DND-41 (cell line): ENCODE measurements at regions not wholly inside any gene's neighbourhood (a gene's known extent, or its start where the extent isn't known, plus 50 kb on each side); places are given as distances from the start of the nearest gene placed in this dataset.
"Not testable (repeated sequence)": the region's sequence is repeated elsewhere in the genome, so short reads cannot be mapped to it uniquely, and the experiment has no call there.

ENCODE experiments used
- ATAC-seq: fragments of 200-7000 bp; cut with Tn5 transposase; 3 replicates; pipeline ENCODE4 v1.9.1; 2021; ENCODE audit warnings: low read depth; ENCODE audit not compliant: insufficient read depth
- DNase-seq: peaks from one replicate; pipeline ENCODE4 v3.0.0-alpha.2; 2020
- H2AFZ ChIP-seq: 2 replicates; pipeline ENCODE4 v1.6.0; 2012; ENCODE audit warnings: low read depth, low read length
- H3K27ac ChIP-seq: 2 replicates; pipeline ENCODE4 v1.5.1; 2012; ENCODE audit warnings: low read length, inconsistent platforms
- H3K27me3 ChIP-seq: fragments of 200-600 bp; sonication (generic); 2 replicates; pipeline ENCODE4 v1.6.0; 2012; ENCODE audit warnings: low read length, mild to moderate bottlenecking, inconsistent platforms; ENCODE audit not compliant: insufficient read depth, poor library complexity
- H3K36me3 ChIP-seq: 2 replicates; pipeline ENCODE4 v1.5.1; 2012; ENCODE audit warnings: low read length, inconsistent platforms; ENCODE audit not compliant: insufficient read depth
- H3K4me1 ChIP-seq: 2 replicates; pipeline ENCODE4 v1.5.1; 2012; ENCODE audit warnings: mild to moderate bottlenecking, low read length; ENCODE audit not compliant: insufficient read depth
- H3K4me2 ChIP-seq: 2 replicates; pipeline ENCODE4 v1.6.0; 2012; ENCODE audit warnings: mild to moderate bottlenecking, moderate library complexity, low read length, inconsistent platforms; ENCODE audit not compliant: insufficient read depth
- H3K4me3 ChIP-seq, 2 experiments: fragments of 200-600 bp in 1 of 2; shearing (Covaris generic) in 1 of 2; 2 replicates each; pipeline ENCODE4 v1.5.1; 2012 to 2016; ENCODE audit warnings: inconsistent platforms in 2 of 2, low read length in 2 of 2, mild to moderate bottlenecking in 2 of 2, low read depth in 1 of 2, moderate library complexity in 1 of 2
- H3K79me2 ChIP-seq: 2 replicates; pipeline ENCODE4 v1.6.0; 2012; ENCODE audit warnings: low read length, inconsistent platforms; ENCODE audit not compliant: insufficient read depth
- H3K9ac ChIP-seq: 2 replicates; pipeline ENCODE4 v1.6.0; 2012; ENCODE audit warnings: low read depth, mild to moderate bottlenecking, inconsistent platforms, low read length, moderate library complexity
- H3K9me3 ChIP-seq: 2 replicates; pipeline ENCODE4 v1.5.1; 2012; ENCODE audit warnings: low read length, moderate library complexity, mild to moderate bottlenecking, inconsistent platforms; ENCODE audit not compliant: insufficient read depth, severe bottlenecking
- H4K20me1 ChIP-seq: 2 replicates; pipeline ENCODE4 v1.6.0; 2012; ENCODE audit warnings: low read length; ENCODE audit not compliant: insufficient read depth
- EZH2 ChIP-seq: IDR thresholded peaks from 3 replicates; pipeline ENCODE4 v1.6.1; 2012; ENCODE audit warnings: borderline replicate concordance, low read depth, mild to moderate bottlenecking, moderate library complexity, low read length, inconsistent platforms; ENCODE audit not compliant: severe bottlenecking
- TF ChIP-seq, protein P1 (sequence below): IDR thresholded peaks from 2 replicates; pipeline ENCODE4 v1.5.1; 2012; ENCODE audit warnings: borderline replicate concordance, low read length, moderate library complexity, mild to moderate bottlenecking; ENCODE audit not compliant: poor library complexity, severe bottlenecking; ENCODE audit errors: extremely low read depth

DNA sequence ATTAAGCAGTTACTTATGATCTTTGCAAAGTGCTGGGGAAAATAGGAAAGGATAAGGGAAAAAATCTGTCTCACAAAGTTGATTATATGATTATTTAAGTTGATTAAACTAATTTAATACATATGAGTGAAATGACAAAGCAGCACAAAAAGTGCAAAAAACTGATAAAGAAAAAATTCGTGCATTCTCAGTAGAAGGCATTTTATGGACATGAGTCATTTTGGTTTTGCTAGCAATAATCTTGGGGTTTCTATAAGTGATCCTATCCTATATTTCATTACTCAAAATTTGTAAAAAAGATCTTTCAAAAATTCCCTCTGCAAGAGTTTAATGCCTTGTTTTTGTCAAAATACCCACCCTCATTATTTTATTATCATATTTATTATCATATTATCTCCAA lies 224.2 kb upstream of the ANXA10 start:
- DNase-seq (no peak), ATAC-seq (no peak)
- TF ChIP-seq, protein P1, sequence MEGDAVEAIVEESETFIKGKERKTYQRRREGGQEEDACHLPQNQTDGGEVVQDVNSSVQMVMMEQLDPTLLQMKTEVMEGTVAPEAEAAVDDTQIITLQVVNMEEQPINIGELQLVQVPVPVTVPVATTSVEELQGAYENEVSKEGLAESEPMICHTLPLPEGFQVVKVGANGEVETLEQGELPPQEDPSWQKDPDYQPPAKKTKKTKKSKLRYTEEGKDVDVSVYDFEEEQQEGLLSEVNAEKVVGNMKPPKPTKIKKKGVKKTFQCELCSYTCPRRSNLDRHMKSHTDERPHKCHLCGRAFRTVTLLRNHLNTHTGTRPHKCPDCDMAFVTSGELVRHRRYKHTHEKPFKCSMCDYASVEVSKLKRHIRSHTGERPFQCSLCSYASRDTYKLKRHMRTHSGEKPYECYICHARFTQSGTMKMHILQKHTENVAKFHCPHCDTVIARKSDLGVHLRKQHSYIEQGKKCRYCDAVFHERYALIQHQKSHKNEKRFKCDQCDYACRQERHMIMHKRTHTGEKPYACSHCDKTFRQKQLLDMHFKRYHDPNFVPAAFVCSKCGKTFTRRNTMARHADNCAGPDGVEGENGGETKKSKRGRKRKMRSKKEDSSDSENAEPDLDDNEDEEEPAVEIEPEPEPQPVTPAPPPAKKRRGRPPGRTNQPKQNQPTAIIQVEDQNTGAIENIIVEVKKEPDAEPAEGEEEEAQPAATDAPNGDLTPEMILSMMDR: no peak
- TF ChIP-seq EZH2: no peak
- Histone ChIP-seq H3K4me1 (no peaks in the 10 kb centered on the region), H3K9ac (no peak overlapping the region), H3K79me2 (no peaks in the 10 kb centered on the region), H3K4me2 (no peak overlapping the region), H4K20me1 (no peaks in the 10 kb centered on the region), H3K36me3 (no peaks in the 10 kb centered on the region), H3K9me3 (no peaks in the 10 kb centered on the region), H3K27me3 (no peaks in the 10 kb centered on the region), H3K4me3 (no peak overlapping the region), H3K27ac (no peak overlapping the region), H2AFZ (no peak overlapping the region)

DNA sequence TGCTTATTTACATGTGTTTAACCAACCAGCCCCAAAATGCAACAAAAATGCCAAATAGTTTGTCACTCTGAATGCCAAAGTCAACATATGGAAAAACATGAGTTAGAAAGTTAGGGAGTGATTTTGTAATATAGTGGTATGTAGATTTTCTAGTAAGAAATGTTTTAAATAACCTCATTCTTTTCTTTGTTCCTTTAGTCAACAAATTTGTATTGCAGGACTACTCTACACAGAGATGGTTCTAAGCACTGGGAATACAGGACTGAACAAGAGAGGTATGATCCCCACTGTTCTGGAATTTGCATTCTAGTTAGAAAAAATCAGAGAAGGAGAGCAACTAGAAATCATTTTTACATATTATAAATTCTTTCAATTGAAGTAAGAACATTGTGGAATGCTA lies 218.8 kb upstream of the ANXA10 start:
- no peaks in the 10 kb centered on the region for H4K20me1 ChIP-seq
- H3K4me3 ChIP-seq: no peak overlapping the region
- TF ChIP-seq EZH2: no peak
- TF ChIP-seq, protein P1: no peak
- H3K27ac ChIP-seq: no peak overlapping the region
- H3K79me2 ChIP-seq: no peaks in the 10 kb centered on the region
- H3K9me3 ChIP-seq: no peaks in the 10 kb centered on the region
- H3K4me2 ChIP-seq: no peak overlapping the region
- H3K4me1 ChIP-seq: no peaks in the 10 kb centered on the region
- no peak for DNase-seq
- no peaks in the 10 kb centered on the region for H3K27me3 ChIP-seq
- no peak overlapping the region for H2AFZ ChIP-seq
- no peak overlapping the region for H3K9ac ChIP-seq
- no peak for ATAC-seq
- H3K36me3 ChIP-seq: no peaks in the 10 kb centered on the region

DNA sequence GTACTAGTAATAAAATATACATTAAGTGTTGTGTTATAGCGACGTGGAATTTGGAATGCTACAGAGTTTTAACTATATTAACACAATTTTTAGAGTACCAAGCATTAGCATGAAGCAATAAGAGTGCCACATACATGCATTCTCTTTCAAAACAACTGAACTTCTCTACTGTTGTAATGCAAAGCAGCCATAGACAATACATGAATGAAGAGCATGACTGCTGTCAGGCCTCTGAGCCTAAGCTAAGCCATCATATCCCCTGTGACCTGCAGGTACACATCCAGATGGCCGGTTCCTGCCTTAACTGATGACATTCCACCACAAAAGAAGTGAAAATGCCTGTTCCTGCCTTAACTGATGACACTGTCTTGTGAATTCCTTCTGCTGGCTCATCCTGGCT lies 216.2 kb upstream of the ANXA10 start:
- not testable (repeated sequence) for H2AFZ ChIP-seq, H3K4me2 ChIP-seq, H3K4me3 ChIP-seq, H3K36me3 ChIP-seq, H3K9ac ChIP-seq, DNase-seq, H3K79me2 ChIP-seq, H3K4me1 ChIP-seq, H4K20me1 ChIP-seq, H3K27me3 ChIP-seq, H3K9me3 ChIP-seq, H3K27ac ChIP-seq, ATAC-seq

DNA sequence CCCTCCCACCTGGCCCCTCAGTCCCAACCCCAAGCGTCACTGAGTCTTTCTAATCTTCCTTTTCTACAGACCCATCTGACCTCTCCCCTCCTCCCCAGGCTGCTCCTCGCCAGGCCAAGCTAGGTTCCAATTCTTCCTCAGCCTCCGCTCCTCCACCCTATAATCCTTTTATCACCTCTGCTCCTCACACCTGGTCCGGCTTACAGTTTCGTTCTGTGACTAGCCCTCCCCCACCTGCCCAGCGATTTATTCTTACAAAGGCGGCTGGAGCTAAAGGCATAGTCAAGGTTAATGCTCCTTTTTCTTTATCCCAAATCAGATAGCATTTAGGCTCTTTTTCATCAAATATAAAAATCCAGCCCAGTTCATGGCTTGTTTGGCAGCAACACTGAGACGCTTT lies 214.5 kb upstream of the ANXA10 start:
- H2AFZ ChIP-seq, H3K9ac ChIP-seq, H3K36me3 ChIP-seq, DNase-seq, H3K27me3 ChIP-seq, H3K79me2 ChIP-seq, H3K9me3 ChIP-seq, H3K4me1 ChIP-seq, H3K4me2 ChIP-seq, H3K27ac ChIP-seq, H4K20me1 ChIP-seq, ATAC-seq, H3K4me3 ChIP-seq: not testable (repeated sequence)
